ENCODE measurements at regions not wholly inside any gene's neighbourhood (a gene's known extent, or its start where the extent isn't known, plus 50 kb on each side); places are given as distances from the start of the nearest gene placed in this dataset.

GRCh38 chr2:44881856-44882255 lies 59.6 kb upstream of the SIX3 start:
- H3K27me3 ChIP-seq (replicated peaks; ENCODE audit: control insufficient read depth, insufficient read depth, low read length): no peaks in the 10 kb centered on the region
- POLR2A ChIA-PET: no interaction called here
- no peaks in the 10 kb centered on the region for H3K9me3 Mint-ChIP-seq (ENCODE audit: unreplicated experiment)

DNA sequence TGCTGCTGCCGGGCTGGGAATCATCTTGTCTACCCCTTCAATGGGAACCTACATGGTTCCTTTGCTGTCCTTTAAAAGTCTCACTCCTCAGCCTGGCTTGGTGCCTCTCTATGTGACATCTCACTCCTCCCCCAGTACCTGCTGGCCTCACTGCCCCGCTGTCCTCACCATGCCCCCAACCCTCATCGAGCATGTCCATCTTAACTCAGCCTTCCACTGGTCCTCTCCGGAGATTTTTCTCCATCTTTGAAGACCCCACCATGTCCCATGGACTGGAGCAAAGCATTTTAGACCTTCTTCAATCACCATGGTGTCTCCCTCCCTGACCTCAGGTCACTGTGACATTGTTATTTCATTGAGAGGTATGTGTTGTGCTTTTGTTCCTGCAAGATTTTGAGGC lies 58.1 kb upstream of the SIX3 start:
- ChIA-PET POLR2A (no interaction called here), CTCF (no interaction called here)
- no peaks in the 10 kb centered on the region; the same call in 1 of the 2 replicates for H3K9me3 ChIP-seq
- Mint-ChIP-seq H3K4me1 (ENCODE audit: low read depth, unreplicated experiment) (peaks cover 8% of the 10 kb centered on the region), H3K27me3 (ENCODE audit: insufficient read depth, unreplicated experiment) (peaks cover 15% of the 10 kb centered on the region), H3K9me3 (ENCODE audit: unreplicated experiment) (peaks cover 10% of the 10 kb centered on the region), H3K36me3 (ENCODE audit: insufficient read depth, unreplicated experiment) (no peaks in the 10 kb centered on the region), H3K27ac (ENCODE audit: unreplicated experiment) (no peak overlapping the region), H3K4me3 (ENCODE audit: unreplicated experiment) (no peak overlapping the region)
- intact Hi-C loops (cut with micrococcal nuclease; ENCODE audit: unreplicated experiment): no loop called here
- no peak overlapping the region for H3K4me3 ChIP-seq (ENCODE audit: low read depth, low read length)
- no TSS peak for BruUV-seq (replicated peaks)
- H3K36me3 ChIP-seq (ENCODE audit: control insufficient read depth, insufficient read depth, low read length): no peaks in the 10 kb centered on the region
- no peaks in the 10 kb centered on the region for H3K27me3 ChIP-seq (replicated peaks; ENCODE audit: control insufficient read depth, insufficient read depth, low read length)
- TF ChIP-seq, protein P1, sequence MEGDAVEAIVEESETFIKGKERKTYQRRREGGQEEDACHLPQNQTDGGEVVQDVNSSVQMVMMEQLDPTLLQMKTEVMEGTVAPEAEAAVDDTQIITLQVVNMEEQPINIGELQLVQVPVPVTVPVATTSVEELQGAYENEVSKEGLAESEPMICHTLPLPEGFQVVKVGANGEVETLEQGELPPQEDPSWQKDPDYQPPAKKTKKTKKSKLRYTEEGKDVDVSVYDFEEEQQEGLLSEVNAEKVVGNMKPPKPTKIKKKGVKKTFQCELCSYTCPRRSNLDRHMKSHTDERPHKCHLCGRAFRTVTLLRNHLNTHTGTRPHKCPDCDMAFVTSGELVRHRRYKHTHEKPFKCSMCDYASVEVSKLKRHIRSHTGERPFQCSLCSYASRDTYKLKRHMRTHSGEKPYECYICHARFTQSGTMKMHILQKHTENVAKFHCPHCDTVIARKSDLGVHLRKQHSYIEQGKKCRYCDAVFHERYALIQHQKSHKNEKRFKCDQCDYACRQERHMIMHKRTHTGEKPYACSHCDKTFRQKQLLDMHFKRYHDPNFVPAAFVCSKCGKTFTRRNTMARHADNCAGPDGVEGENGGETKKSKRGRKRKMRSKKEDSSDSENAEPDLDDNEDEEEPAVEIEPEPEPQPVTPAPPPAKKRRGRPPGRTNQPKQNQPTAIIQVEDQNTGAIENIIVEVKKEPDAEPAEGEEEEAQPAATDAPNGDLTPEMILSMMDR (IDR thresholded peaks at IDR 0.05; ENCODE audit: insufficient read depth in 1 of 2, low read depth in 1 of 2, low read length in 1 of 2, severe bottlenecking in 1 of 2, unreplicated experiment in 1 of 2): no peak
- DNase-seq: no peak
- 0 out of 2 replicates have a peak, but pooled peaks cover 10% of the 10 kb centered on the region for H3K4me1 ChIP-seq

More at GRCh38 chr2:44881856-44882255, 59.6 kb upstream of the SIX3 start:
- Histone ChIP-seq H3K4me1 (0 out of 2 replicates have a peak, but pooled peaks cover 10% of the 10 kb centered on the region), H3K36me3 (ENCODE audit: control insufficient read depth, insufficient read depth, low read length) (no peaks in the 10 kb centered on the region), H3K9me3 (no peaks in the 10 kb centered on the region), H3K4me3 (ENCODE audit: low read depth, low read length) (no peak overlapping the region)
- CTCF ChIA-PET: interaction anchor here (0.7 kb wide), 2 partner anchors 502 to 1775 kb away, joined by 4 to 7 read pairs; no protein-coding TSS in a partner anchor
- no peak for DNase-seq
- Mint-ChIP-seq H3K27me3 (ENCODE audit: insufficient read depth, unreplicated experiment) (peaks cover 19% of the 10 kb centered on the region), H3K36me3 (ENCODE audit: insufficient read depth, unreplicated experiment) (no peaks in the 10 kb centered on the region), H3K27ac (ENCODE audit: unreplicated experiment) (no peak overlapping the region), H3K4me3 (ENCODE audit: unreplicated experiment) (no peak overlapping the region), H3K4me1 (ENCODE audit: low read depth, unreplicated experiment) (peaks cover 8% of the 10 kb centered on the region)
- BruUV-seq (replicated peaks): no TSS peak
- TF ChIP-seq, protein P1 (IDR thresholded peaks at IDR 0.05; ENCODE audit: insufficient read depth in 1 of 2, low read depth in 1 of 2, low read length in 1 of 2, severe bottlenecking in 1 of 2, unreplicated experiment in 1 of 2): no peak
- intact Hi-C loops (cut with micrococcal nuclease; ENCODE audit: unreplicated experiment): no loop called here

DNA sequence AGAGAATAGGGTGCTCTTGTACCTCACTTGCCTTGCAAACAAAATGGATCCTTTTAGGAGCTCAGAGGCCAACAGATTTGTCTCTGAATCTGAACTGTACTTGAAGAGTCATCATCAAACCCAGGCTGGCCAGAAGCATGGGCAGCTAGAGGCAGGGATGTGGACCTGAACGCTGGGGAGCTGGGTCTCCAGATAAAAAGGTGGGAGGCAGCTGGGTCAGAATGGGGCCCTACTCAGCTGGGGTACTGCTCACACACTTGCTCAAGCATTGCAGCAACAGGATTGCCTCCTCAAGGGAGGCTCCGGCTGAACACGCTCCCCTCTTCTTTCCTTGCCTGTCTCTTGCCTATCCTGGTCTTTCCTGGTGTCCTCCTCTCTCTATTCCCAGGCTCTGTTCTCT lies 57.3 kb upstream of the SIX3 start:
- peaks cover 8% of the 10 kb centered on the region for H3K4me1 Mint-ChIP-seq (ENCODE audit: low read depth, unreplicated experiment)
- CTCF ChIA-PET: no interaction called here
- POLR2A ChIA-PET: no interaction called here
- peaks cover 9% of the 10 kb centered on the region for H3K27me3 Mint-ChIP-seq (ENCODE audit: insufficient read depth, unreplicated experiment)
- TF ChIP-seq, protein P1 (IDR thresholded peaks at IDR 0.05; ENCODE audit: insufficient read depth in 1 of 2, low read depth in 1 of 2, low read length in 1 of 2, severe bottlenecking in 1 of 2, unreplicated experiment in 1 of 2): no peak
- H3K27ac Mint-ChIP-seq (ENCODE audit: unreplicated experiment): no peak overlapping the region
- H3K4me1 ChIP-seq: peaks cover 17% of the 10 kb centered on the region
- intact Hi-C loops (cut with micrococcal nuclease; ENCODE audit: unreplicated experiment): no loop called here
- no peaks in the 10 kb centered on the region for H3K36me3 ChIP-seq (ENCODE audit: control insufficient read depth, insufficient read depth, low read length)
- no peaks in the 10 kb centered on the region for H3K27me3 ChIP-seq (replicated peaks; ENCODE audit: control insufficient read depth, insufficient read depth, low read length)
- peaks cover 10% of the 10 kb centered on the region for H3K9me3 Mint-ChIP-seq (ENCODE audit: unreplicated experiment)
- no peak overlapping the region for H3K4me3 Mint-ChIP-seq (ENCODE audit: unreplicated experiment)
- H3K9me3 ChIP-seq: no peaks in the 10 kb centered on the region; the same call in 1 of the 2 replicates
- DNase-seq: no peak
- BruUV-seq (replicated peaks): no TSS peak
- no peaks in the 10 kb centered on the region for H3K36me3 Mint-ChIP-seq (ENCODE audit: insufficient read depth, unreplicated experiment)
- H3K4me3 ChIP-seq (ENCODE audit: low read depth, low read length): no peak overlapping the region

Data from Caco-2 (cell line).